ENCODE measurements at regions not wholly inside any gene's neighbourhood (a gene's known extent, or its start where the extent isn't known, plus 50 kb on each side); places are given as distances from the start of the nearest gene placed in this dataset.

DNA sequence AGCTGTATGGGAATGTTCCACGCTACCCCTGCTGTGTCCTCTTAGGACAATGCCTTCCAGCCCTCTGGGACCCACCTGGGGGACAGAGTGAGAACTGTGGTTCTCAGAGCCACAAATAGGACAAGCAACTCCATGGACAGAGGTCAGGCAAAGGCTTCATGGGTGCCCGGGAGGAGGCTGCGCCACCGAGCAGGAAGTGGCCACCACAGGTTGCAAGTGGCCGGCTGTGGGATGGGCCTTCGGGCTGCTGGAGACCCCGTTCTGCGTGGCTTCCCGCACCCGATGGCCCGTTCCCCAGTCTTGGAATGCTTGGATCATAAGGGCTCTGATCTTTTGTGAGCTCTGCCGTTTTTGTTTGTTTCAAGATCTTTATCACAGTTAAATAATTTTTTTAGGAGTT, 118.8 kb downstream of the BOD1 start:
- Histone ChIP-seq H2AFZ (ENCODE audit: insufficient read depth, low read length, poor library complexity) (no peak overlapping the region), H2AK5ac (ENCODE audit: low read length) (no peak overlapping the region), H3K18ac (ENCODE audit: low read length) (no peak overlapping the region), H3K4me2 (ENCODE audit: low read length) (no peak overlapping the region), H3K4ac (ENCODE audit: low read depth, low read length) (no peak overlapping the region), H2BK12ac (ENCODE audit: low read length) (no peak overlapping the region), H3K9me3 (ENCODE audit: insufficient read depth, low read depth, low read length) (peaks cover 1% of the 10 kb centered on the region), H2BK120ac (ENCODE audit: insufficient read depth, low read length, poor library complexity) (no peak overlapping the region), H4K12ac (ENCODE audit: low read depth, low read length) (no peak overlapping the region), H3K4me3 (ENCODE audit: low read depth, low read length) (no peak overlapping the region), H2BK5ac (ENCODE audit: low read depth, low read length, poor library complexity) (no peak overlapping the region), H3K79me1 (ENCODE audit: low read length) (no peaks in the 10 kb centered on the region), H3K9ac (ENCODE audit: low read length) (no peak overlapping the region), H3K79me2 (ENCODE audit: control insufficient read depth, insufficient read depth, low read length, poor library complexity) (no peaks in the 10 kb centered on the region), H3K23ac (ENCODE audit: low read length) (no peak overlapping the region), H3K27ac (ENCODE audit: low read depth, low read length) (no peak overlapping the region), H3K4me1 (ENCODE audit: control insufficient read depth in 1 of 2, insufficient read depth in 2 of 2, low read length in 2 of 2) (peaks cover 2 to 8% of the 10 kb centered on the region in 2 experiments), H3K14ac (ENCODE audit: low read length) (no peak overlapping the region), H4K91ac (ENCODE audit: low read depth, low read length) (no peak overlapping the region), H3K27me3 (ENCODE audit: insufficient read depth, low read length) (no peaks in the 10 kb centered on the region), H3K36me3 (ENCODE audit: control insufficient read depth in 1 of 2, insufficient read depth in 2 of 2, low read length in 2 of 2) (no peaks in the 10 kb centered on the region), H4K8ac (ENCODE audit: low read depth, low read length) (no peak overlapping the region)
- WGBS (ENCODE audit: extremely low coverage, insufficient coverage, insufficient read length) = no CpG with 5 or more reads among the region's 12 CpGs
- DNase-seq = peak in 1 of 2 donors; percentile 15

DNA sequence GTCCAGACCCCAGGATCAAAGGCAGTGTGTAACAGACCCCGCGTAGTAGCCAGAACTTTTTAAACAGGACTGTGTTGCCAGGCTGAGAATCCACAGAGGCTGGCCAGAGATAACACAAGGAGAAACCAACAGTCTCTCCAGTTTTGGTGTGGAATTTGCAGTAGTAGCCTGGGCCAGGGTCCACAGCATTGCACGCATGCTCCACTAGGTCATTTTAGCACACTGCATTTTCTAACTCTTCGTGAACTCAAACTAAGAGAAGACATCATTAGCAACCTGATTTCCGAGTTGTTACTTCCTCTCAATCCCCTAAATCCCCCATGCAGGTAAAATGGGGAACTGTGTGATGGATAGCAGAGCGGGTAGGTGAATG, 119.6 kb downstream of the BOD1 start:
- no peak overlapping the region for H2BK12ac ChIP-seq (ENCODE audit: low read length)
- H4K8ac ChIP-seq (ENCODE audit: low read depth, low read length) = no peak overlapping the region
- no peak overlapping the region for H3K9ac ChIP-seq (ENCODE audit: low read length)
- H3K23ac ChIP-seq (ENCODE audit: low read length) = no peak overlapping the region
- no peaks in the 10 kb centered on the region for H3K79me1 ChIP-seq (ENCODE audit: low read length)
- no peak overlapping the region for H3K4me2 ChIP-seq (ENCODE audit: low read length)
- H3K27ac ChIP-seq (ENCODE audit: low read depth, low read length) = no peak overlapping the region
- H3K4ac ChIP-seq (ENCODE audit: low read depth, low read length) = no peak overlapping the region
- H2BK5ac ChIP-seq (ENCODE audit: low read depth, low read length, poor library complexity) = no peak overlapping the region
- DNase-seq = no peak
- no peak overlapping the region for H3K4me3 ChIP-seq (ENCODE audit: low read depth, low read length)
- no peak overlapping the region for H4K91ac ChIP-seq (ENCODE audit: low read depth, low read length)
- H3K14ac ChIP-seq (ENCODE audit: low read length) = no peak overlapping the region
- H3K9me3 ChIP-seq (ENCODE audit: insufficient read depth, low read depth, low read length) = peaks cover 1% of the 10 kb centered on the region
- H3K79me2 ChIP-seq (ENCODE audit: control insufficient read depth, insufficient read depth, low read length, poor library complexity) = no peaks in the 10 kb centered on the region
- H4K12ac ChIP-seq (ENCODE audit: low read depth, low read length) = no peak overlapping the region
- H2AFZ ChIP-seq (ENCODE audit: insufficient read depth, low read length, poor library complexity) = no peak overlapping the region
- no peaks in the 10 kb centered on the region for H3K27me3 ChIP-seq (ENCODE audit: insufficient read depth, low read length)
- no CpG with 5 or more reads among the region's 6 CpGs for WGBS (ENCODE audit: extremely low coverage, insufficient coverage, insufficient read length)
- no peak overlapping the region for H2BK120ac ChIP-seq (ENCODE audit: insufficient read depth, low read length, poor library complexity)
- no peak overlapping the region for H3K18ac ChIP-seq (ENCODE audit: low read length)
- H3K4me1 ChIP-seq (ENCODE audit: control insufficient read depth in 1 of 2, insufficient read depth in 2 of 2, low read length in 2 of 2) = peaks cover 2 to 8% of the 10 kb centered on the region in 2 experiments
- H2AK5ac ChIP-seq (ENCODE audit: low read length) = no peak overlapping the region
- no peaks in the 10 kb centered on the region for H3K36me3 ChIP-seq (ENCODE audit: control insufficient read depth in 1 of 2, insufficient read depth in 2 of 2, low read length in 2 of 2)

DNA sequence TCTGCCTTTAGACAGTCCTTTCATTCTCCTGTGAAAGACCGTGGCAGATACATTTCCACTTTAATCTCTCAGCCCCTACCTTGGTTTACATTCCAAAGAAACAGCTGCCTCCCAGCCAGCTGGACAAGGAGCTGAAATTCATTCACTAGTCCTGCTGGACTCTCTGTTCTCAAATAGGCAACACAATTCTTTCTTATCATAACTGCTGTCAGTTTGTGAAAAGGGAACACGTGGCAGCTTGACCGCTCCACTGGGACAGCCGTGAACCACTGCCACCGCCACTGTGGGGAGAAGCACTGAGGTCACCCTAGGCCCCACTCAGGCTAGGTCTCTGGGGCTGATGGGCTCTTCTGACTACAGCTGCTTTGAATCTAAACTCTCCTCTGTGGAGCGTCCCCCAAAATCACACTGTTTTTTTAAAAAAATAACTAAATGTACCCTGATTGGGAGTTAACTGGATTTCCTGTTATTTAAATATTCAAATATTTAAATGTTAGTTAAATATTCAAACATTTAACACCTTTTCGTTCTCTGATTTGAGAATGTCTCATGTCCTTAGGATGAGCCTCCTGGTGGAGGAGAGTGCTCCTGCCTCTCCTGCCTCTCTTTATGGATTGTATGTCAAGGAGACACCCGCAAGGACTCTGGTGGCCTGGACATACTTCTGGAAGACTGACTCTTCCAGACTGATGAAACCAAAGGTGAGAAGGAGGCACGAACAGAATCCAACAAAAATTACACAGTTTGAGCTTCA, 120.1 kb downstream of the BOD1 start:
- Histone ChIP-seq H3K23ac (ENCODE audit: low read length) (no peak overlapping the region), H4K8ac (ENCODE audit: low read depth, low read length) (no peak overlapping the region), H2BK5ac (ENCODE audit: low read depth, low read length, poor library complexity) (no peak overlapping the region), H3K79me2 (ENCODE audit: control insufficient read depth, insufficient read depth, low read length, poor library complexity) (no peaks in the 10 kb centered on the region), H4K91ac (ENCODE audit: low read depth, low read length) (no peak overlapping the region), H3K14ac (ENCODE audit: low read length) (no peak overlapping the region), H3K27me3 (ENCODE audit: insufficient read depth, low read length) (no peaks in the 10 kb centered on the region), H3K4ac (ENCODE audit: low read depth, low read length) (no peak overlapping the region), H3K4me1 (ENCODE audit: control insufficient read depth in 1 of 2, insufficient read depth in 2 of 2, low read length in 2 of 2) (peaks cover 2 to 8% of the 10 kb centered on the region in 2 experiments), H3K36me3 (ENCODE audit: control insufficient read depth in 1 of 2, insufficient read depth in 2 of 2, low read length in 2 of 2) (no peaks in the 10 kb centered on the region), H3K9me3 (ENCODE audit: insufficient read depth, low read depth, low read length) (peaks cover 1% of the 10 kb centered on the region), H3K79me1 (ENCODE audit: low read length) (no peaks in the 10 kb centered on the region), H3K4me2 (ENCODE audit: low read length) (no peak overlapping the region), H2AK5ac (ENCODE audit: low read length) (no peak overlapping the region), H2BK12ac (ENCODE audit: low read length) (no peak overlapping the region), H2AFZ (ENCODE audit: insufficient read depth, low read length, poor library complexity) (no peak overlapping the region), H2BK120ac (ENCODE audit: insufficient read depth, low read length, poor library complexity) (no peak overlapping the region), H3K4me3 (ENCODE audit: low read depth, low read length) (no peak overlapping the region), H4K12ac (ENCODE audit: low read depth, low read length) (no peak overlapping the region), H3K9ac (ENCODE audit: low read length) (no peak overlapping the region), H3K18ac (ENCODE audit: low read length) (no peak overlapping the region), H3K27ac (ENCODE audit: low read depth, low read length) (no peak overlapping the region)
- WGBS (ENCODE audit: extremely low coverage, insufficient coverage, insufficient read length) = no CpG with 5 or more reads among the region's 9 CpGs
- peak; percentile 54 to 77 for DNase-seq

DNA sequence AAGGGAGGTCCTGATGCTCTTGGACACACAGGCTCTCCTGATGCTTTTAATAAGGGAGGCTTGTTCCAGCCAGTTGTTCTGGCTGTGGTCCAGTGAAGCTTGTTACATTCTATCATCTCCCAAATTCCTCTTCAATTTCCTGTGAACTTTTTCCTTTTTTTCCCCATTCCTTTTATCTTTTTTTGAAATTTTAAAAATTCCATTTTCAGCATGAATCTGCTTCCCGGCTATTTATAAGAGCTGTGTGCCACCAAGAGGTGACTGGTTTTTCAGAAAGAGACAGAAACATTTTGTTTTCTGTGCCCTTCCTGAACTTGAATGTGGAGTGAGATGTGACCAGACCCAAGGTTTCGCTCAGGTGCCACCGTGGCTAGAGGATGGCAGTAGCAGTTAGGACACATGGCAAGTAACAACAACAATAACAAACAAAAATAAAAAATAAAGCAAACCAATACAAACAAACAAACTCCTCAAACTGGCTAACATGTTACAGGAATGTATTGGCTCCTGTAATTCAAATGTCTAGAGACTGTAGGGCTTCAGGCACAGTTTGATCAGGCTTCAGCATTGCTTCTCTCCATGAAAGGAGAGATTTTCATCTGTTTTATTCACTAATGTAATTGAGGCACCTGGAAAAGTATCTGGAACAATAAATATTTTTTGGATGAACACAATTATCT, 121.1 kb downstream of the BOD1 start:
- Histone ChIP-seq H3K4me1 (ENCODE audit: control insufficient read depth in 1 of 2, insufficient read depth in 2 of 2, low read length in 2 of 2) (peaks cover 2 to 8% of the 10 kb centered on the region in 2 experiments), H2BK120ac (ENCODE audit: insufficient read depth, low read length, poor library complexity) (no peak overlapping the region), H4K91ac (ENCODE audit: low read depth, low read length) (no peak overlapping the region), H2BK12ac (ENCODE audit: low read length) (no peak overlapping the region), H3K14ac (ENCODE audit: low read length) (no peak overlapping the region), H2AFZ (ENCODE audit: insufficient read depth, low read length, poor library complexity) (no peak overlapping the region), H3K4me3 (ENCODE audit: low read depth, low read length) (no peak overlapping the region), H2AK5ac (ENCODE audit: low read length) (no peak overlapping the region), H3K79me1 (ENCODE audit: low read length) (no peaks in the 10 kb centered on the region), H3K27ac (ENCODE audit: low read depth, low read length) (no peak overlapping the region), H3K36me3 (ENCODE audit: control insufficient read depth in 1 of 2, insufficient read depth in 2 of 2, low read length in 2 of 2) (no peaks in the 10 kb centered on the region), H3K18ac (ENCODE audit: low read length) (no peak overlapping the region), H3K4me2 (ENCODE audit: low read length) (no peak overlapping the region), H3K9me3 (ENCODE audit: insufficient read depth, low read depth, low read length) (peaks cover 1% of the 10 kb centered on the region), H3K9ac (ENCODE audit: low read length) (no peak overlapping the region), H4K12ac (ENCODE audit: low read depth, low read length) (no peak overlapping the region), H3K4ac (ENCODE audit: low read depth, low read length) (no peak overlapping the region), H4K8ac (ENCODE audit: low read depth, low read length) (no peak overlapping the region), H3K79me2 (ENCODE audit: control insufficient read depth, insufficient read depth, low read length, poor library complexity) (no peaks in the 10 kb centered on the region), H3K23ac (ENCODE audit: low read length) (no peak overlapping the region), H2BK5ac (ENCODE audit: low read depth, low read length, poor library complexity) (no peak overlapping the region), H3K27me3 (ENCODE audit: insufficient read depth, low read length) (no peaks in the 10 kb centered on the region)
- no CpG with 5 or more reads among the region's 3 CpGs for WGBS (ENCODE audit: extremely low coverage, insufficient coverage, insufficient read length)
- no peak for DNase-seq
